ENCODE measurements at regions not wholly inside any gene's neighbourhood (a gene's known extent, or its start where the extent isn't known, plus 50 kb on each side); places are given as distances from the start of the nearest gene placed in this dataset.

GRCh38 chr2:177329064-177329463 lies 63.5 kb upstream of the AGPS start:
- TF ChIP-seq CTCF (IDR thresholded peaks at IDR 0.05): no peak
- DNase-seq (ENCODE audit: low spot score): no peak
- no peak for ATAC-seq (ENCODE audit: low FRiP score)

GRCh38 chr2:177331466-177331997 lies 61.0 kb upstream of the AGPS start:
- no peak for TF ChIP-seq CTCF (IDR thresholded peaks at IDR 0.05)
- DNase-seq (ENCODE audit: low spot score) (no peak), ATAC-seq (ENCODE audit: low FRiP score) (no peak)

DNA sequence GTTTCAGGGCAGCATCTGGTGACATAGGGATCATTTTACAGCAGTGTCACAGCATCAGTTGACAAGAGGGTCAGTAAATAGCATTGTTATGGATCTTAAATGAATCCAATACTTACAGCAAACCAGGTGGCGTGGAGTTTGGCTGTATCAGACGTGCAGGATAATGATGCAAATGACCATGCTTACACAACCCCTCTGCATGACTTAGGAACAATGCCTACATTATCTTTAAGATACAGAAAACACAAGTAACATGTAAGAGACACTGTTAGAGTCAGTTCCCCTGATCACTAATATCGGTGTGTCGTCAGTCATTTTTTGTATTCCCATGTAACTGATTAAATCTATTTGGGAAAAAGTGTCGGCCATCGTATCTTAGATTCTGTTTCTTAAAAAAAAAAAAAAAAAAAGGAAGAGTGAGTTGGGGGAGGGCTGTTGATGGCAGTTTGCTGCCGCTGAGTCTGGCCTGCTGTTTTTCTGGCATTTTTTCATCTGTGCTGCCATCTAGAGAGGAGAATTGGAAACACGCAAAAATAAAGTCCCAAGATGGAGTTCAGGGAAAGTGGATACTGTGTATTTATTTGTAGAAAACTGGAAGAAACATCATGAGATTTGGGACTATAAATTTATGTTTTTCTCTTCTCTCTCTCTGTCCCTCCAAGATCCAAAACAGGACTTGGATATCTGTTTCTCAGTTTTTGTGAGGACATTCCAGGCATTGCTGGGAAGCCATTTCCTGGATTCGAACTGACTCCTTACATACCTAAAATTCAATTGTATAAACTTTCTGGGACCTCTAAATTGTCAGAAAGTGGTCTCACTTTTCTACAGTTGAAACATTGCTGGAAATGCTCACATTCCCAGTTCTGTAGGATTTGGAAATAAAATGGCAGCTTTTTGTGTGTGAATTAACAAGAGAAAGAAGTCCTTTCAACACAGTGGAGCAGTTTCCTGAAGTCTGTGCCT lies 60.3 kb upstream of the AGPS start:
- no peak for DNase-seq (ENCODE audit: low spot score)

DNA sequence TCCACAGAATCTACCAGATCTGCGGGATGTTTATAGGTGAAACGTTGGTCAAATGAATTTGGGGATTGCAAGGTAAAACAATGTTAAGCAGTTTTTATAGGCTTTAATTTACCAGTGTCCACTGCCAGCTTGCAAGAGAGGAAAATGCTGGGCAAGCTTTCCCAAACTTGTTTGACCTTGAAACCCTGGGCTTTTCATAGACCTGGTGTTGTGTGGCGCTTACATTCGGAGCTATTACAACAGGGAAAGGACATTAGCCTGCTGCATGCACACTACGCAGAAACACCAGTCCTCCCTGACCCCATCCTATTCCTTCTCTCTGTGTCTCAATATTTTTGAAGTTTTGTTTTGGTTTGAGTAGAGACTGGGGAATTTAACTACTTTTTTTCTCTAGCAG lies 59.6 kb upstream of the AGPS start:
- TF ChIP-seq CTCF (IDR thresholded peaks at IDR 0.05): no peak
- ATAC-seq (ENCODE audit: low FRiP score) (no peak), DNase-seq (ENCODE audit: low spot score) (no peak)

More for the DNA sequence above, 60.3 kb upstream of the AGPS start:
- no peak for TF ChIP-seq CTCF (IDR thresholded peaks at IDR 0.05)
- peak; percentile 87 for ATAC-seq (ENCODE audit: low FRiP score)

- peak in 2 of 3 donors; percentile 24 to 72 for TF ChIP-seq CTCF (IDR thresholded peaks at IDR 0.05)
- no peak for DNase-seq (ENCODE audit: low spot score)
- ATAC-seq (ENCODE audit: low FRiP score): peak; percentile 62
These were observed 57.5 kb upstream of the AGPS start for GRCh38 chr2:177334940-177335543.

- ATAC-seq (ENCODE audit: low FRiP score): no peak
- TF ChIP-seq CTCF (IDR thresholded peaks at IDR 0.05): no peak
These were observed 56.6 kb upstream of the AGPS start for GRCh38 chr2:177335917-177336450.

More at GRCh38 chr2:177335917-177336450, 56.6 kb upstream of the AGPS start:
- DNase-seq (ENCODE audit: low spot score): no peak

Measured in omental fat pad (tissue), 3 donors.